ENCODE measurements at regions not wholly inside any gene's neighbourhood (a gene's known extent, or its start where the extent isn't known, plus 50 kb on each side); places are given as distances from the start of the nearest gene placed in this dataset.

DNA sequence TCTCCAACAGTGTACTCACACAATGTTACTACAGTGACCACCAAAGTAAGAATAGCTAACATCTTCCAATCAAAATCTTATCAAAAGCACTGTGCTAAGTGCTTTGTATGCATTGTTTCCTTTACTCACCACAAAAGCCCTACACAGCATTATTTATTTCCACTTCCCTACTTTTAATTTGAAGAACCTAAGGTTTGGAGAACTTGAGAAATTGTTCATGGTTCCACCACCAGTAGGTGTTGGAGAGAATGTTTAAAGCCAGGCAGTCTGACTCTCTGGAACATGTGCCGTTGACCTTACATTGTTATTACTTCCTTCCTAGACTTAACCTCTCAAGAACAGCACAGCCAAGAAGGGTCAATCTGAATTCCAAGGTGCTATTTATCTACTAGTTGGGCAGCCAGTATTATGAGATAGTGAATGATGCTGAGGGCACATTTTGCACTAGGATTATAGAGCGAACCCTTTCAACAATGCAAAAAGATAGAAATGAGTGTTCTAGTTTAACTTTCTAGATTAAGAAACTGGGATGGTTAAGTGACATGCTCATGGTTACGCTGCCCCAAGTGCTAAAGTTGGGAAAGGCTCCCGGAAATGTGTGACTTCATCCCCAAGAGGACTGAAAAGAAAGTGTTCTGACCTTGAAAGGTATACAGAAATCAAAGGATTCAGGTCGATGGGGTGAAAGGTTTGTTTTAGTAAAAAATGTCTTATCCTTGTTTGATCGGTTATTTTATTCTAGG is 55.2 kb upstream of the FAM136A start:
- Histone ChIP-seq H3K27ac (no peak overlapping the region), H3K4me3 (no peak overlapping the region), H3K27me3 (no peaks in the 10 kb centered on the region), H3K9me3 (no peaks in the 10 kb centered on the region), H3K4me1 (no peaks in the 10 kb centered on the region), H3K36me3 (no peaks in the 10 kb centered on the region)
- in situ Hi-C loops (cut with MboI; ENCODE audit: low sequenced_read_pairs in 4 of 4) (no loop called here), intact Hi-C loops (cut with DNase I; ENCODE audit: low total_unique reads) (no loop called here)
- ATAC-seq: no peak
- no peak for TF ChIP-seq POLR2A (IDR thresholded peaks at IDR 0.05)
- TF ChIP-seq, protein P1, sequence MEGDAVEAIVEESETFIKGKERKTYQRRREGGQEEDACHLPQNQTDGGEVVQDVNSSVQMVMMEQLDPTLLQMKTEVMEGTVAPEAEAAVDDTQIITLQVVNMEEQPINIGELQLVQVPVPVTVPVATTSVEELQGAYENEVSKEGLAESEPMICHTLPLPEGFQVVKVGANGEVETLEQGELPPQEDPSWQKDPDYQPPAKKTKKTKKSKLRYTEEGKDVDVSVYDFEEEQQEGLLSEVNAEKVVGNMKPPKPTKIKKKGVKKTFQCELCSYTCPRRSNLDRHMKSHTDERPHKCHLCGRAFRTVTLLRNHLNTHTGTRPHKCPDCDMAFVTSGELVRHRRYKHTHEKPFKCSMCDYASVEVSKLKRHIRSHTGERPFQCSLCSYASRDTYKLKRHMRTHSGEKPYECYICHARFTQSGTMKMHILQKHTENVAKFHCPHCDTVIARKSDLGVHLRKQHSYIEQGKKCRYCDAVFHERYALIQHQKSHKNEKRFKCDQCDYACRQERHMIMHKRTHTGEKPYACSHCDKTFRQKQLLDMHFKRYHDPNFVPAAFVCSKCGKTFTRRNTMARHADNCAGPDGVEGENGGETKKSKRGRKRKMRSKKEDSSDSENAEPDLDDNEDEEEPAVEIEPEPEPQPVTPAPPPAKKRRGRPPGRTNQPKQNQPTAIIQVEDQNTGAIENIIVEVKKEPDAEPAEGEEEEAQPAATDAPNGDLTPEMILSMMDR (IDR thresholded peaks at IDR 0.05 in 4 of 5, conservative IDR thresholded peaks at IDR 0.05 in 1 of 5): no peak
- DNase-seq: no peak

DNA sequence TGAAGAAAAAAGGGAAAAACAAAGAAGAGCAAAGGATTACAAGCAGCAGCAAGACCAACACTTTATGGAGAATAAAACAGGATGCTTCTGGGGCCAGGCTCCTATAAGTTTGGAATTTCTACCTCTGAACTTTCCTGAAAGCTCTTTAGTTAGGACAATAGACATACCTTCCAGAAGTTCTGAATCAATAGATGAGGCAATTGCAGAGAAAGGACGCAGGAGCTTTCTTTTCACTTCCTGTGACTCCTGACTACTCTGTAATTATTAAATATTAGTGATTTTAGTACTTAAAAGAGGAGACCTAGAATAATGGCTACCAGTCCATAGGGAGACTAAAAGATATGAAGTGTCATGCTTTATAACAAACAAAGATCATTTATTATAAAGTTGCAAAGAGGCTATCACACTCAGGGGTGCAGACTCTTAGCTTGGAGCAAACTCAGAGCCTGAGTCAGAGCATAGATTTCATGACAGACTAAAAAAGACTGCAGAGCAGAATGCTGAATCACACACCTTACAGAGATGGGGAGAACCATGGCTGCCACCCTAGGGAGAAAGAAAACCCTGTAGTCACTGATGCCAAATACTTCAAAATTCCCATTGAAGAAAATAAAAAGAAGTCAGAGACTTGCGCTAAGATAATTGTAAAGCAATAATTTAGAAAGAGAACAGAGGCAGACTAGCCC is 52.5 kb upstream of the FAM136A start:
- in situ Hi-C loops (cut with MboI; ENCODE audit: low sequenced_read_pairs in 4 of 4) (no loop called here), intact Hi-C loops (cut with DNase I; ENCODE audit: low total_unique reads) (no loop called here)
- no peaks in the 10 kb centered on the region for H3K9me3 ChIP-seq
- no peak overlapping the region for H3K27ac ChIP-seq
- no peaks in the 10 kb centered on the region for H3K36me3 ChIP-seq
- no peaks in the 10 kb centered on the region for H3K27me3 ChIP-seq
- no peak for ATAC-seq
- H3K4me3 ChIP-seq: no peak overlapping the region
- no peak for DNase-seq
- TF ChIP-seq, protein P1 (IDR thresholded peaks at IDR 0.05 in 4 of 5, conservative IDR thresholded peaks at IDR 0.05 in 1 of 5): no peak
- no peak for TF ChIP-seq POLR2A (IDR thresholded peaks at IDR 0.05)
- H3K4me1 ChIP-seq: no peaks in the 10 kb centered on the region

Measured in gastrocnemius medialis (tissue), 4 donors.